ENCODE measurements at regions not wholly inside any gene's neighbourhood (a gene's known extent, or its start where the extent isn't known, plus 50 kb on each side); places are given as distances from the start of the nearest gene placed in this dataset.

DNA sequence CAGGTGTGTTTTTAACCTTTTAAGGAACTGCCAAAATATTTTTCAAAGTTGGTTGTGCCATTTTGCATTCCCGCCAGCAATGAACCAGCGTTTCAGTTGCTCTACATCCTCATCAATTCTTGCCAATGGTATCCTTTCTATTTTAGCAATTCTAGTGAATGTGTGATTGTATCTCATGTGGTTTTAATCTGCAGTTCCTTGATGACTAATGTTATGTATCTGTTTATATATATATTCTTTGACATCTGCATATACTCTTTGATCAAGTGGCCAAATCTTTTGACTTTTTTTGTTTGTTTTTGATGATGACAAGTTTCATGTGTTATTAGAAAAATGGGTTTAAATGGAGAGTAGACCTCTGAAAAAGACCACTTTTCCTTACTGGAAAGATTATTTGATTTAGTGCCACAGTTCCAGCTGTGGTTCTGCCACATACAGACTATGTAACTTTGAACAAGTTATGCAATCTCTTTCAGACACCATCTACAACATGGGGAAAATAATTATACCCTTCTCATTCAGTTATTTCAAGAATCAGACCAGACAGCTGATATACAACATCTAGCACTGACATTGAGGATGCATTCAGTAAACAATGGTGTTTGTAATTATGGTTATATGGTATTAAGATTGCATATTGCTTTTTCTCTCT, 146.3 kb upstream of the CNOT2 start:
- Histone ChIP-seq H3K9me3 (no peaks in the 10 kb centered on the region), H3K36me3 (no peaks in the 10 kb centered on the region), H3K27ac (no peak overlapping the region), H3K27me3 (no peaks in the 10 kb centered on the region), H3K4me1 (no peaks in the 10 kb centered on the region), H3K4me3 (no peak overlapping the region)
- 70% methylated on average over 2 of the region's 2 CpGs for WGBS, 2 donors
- no peak for TF ChIP-seq POLR2A (IDR thresholded peaks at IDR 0.05)
- TF ChIP-seq, protein P1, sequence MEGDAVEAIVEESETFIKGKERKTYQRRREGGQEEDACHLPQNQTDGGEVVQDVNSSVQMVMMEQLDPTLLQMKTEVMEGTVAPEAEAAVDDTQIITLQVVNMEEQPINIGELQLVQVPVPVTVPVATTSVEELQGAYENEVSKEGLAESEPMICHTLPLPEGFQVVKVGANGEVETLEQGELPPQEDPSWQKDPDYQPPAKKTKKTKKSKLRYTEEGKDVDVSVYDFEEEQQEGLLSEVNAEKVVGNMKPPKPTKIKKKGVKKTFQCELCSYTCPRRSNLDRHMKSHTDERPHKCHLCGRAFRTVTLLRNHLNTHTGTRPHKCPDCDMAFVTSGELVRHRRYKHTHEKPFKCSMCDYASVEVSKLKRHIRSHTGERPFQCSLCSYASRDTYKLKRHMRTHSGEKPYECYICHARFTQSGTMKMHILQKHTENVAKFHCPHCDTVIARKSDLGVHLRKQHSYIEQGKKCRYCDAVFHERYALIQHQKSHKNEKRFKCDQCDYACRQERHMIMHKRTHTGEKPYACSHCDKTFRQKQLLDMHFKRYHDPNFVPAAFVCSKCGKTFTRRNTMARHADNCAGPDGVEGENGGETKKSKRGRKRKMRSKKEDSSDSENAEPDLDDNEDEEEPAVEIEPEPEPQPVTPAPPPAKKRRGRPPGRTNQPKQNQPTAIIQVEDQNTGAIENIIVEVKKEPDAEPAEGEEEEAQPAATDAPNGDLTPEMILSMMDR (IDR thresholded peaks at IDR 0.05) = no peak
- intact Hi-C loops (cut with DNase I) = no loop called here
- DNase-seq = no peak

DNA sequence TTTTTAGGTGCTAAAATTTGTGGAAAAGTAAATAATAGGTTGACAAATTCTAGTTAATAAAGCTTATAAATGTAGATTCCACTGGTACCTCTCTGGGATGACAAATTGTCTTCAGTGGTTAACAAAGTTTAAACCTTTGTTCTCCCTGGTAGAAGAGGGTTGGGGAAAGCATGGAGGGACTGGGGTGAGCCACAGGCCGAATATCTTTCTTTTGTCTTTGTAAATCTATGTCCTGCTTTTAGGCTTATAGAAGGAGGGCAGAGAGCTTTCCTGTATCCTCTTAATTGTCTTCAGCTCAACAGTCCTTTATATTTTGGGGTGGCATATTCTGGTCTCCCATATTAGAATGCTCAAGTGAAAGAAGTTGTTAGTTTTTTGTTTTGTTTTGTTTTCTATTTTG, 142.2 kb upstream of the CNOT2 start:
- no peak for TF ChIP-seq POLR2A (IDR thresholded peaks at IDR 0.05)
- TF ChIP-seq, protein P1 (IDR thresholded peaks at IDR 0.05) = no peak
- 58 to 81% methylated on average over 1 of the region's 1 CpG for WGBS, 2 donors
- intact Hi-C loops (cut with DNase I) = no loop called here
- no peaks in the 10 kb centered on the region for H3K27me3 ChIP-seq
- no peak for DNase-seq
- no peak overlapping the region for H3K4me3 ChIP-seq
- no peak overlapping the region for H3K27ac ChIP-seq
- H3K9me3 ChIP-seq = no peaks in the 10 kb centered on the region
- H3K4me1 ChIP-seq = no peaks in the 10 kb centered on the region
- H3K36me3 ChIP-seq = no peaks in the 10 kb centered on the region

DNA sequence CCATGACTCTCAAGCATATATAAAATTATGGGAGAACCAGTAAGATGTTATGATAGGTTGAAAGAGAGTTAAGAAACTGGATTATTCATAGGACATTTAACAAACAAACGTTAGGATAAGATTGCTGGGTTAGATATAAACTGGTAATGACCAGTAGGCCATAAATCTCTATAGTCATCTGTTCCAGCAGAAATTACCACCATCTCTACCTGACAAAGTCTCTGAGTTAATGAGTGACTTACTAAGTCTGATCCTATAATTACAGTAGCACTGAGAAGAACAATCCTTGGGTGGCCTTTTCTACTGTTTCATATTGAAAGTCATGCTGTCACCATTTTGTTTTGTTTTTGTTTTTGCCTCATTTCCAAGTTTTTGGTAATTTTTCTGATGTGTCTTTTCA, 136.9 kb upstream of the CNOT2 start:
- 55 to 63% methylated on average over 1 of the region's 1 CpG for WGBS, 2 donors
- Histone ChIP-seq H3K27ac (no peak overlapping the region), H3K4me3 (no peak overlapping the region), H3K9me3 (peaks cover 0 to 23% (median 10%) of the 10 kb centered on the region in 3 donors), H3K4me1 (no peaks in the 10 kb centered on the region), H3K36me3 (no peaks in the 10 kb centered on the region), H3K27me3 (no peaks in the 10 kb centered on the region)
- intact Hi-C loops (cut with DNase I) = no loop called here
- no peak for DNase-seq
- no peak for TF ChIP-seq POLR2A (IDR thresholded peaks at IDR 0.05)

DNA sequence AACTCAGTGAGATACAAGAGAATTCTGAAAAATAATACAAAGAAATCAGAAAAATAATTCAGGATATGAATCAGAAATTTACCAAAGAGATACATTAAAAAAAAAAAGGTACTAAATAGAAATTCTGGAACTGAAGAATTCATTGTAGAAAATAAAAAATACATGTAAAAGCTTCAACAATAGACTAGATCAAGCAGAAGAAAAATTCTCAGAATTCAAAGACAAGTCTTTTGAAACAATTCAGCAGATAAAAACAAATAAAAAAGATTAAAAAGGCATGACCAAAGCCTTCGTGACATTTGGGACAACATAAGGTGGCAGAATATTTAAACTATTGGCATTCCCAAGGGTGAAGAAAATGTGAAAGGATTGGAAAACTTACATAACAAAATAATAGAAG, 133.1 kb upstream of the CNOT2 start:
- H3K27me3 ChIP-seq = no peaks in the 10 kb centered on the region
- H3K4me3 ChIP-seq = no peak overlapping the region
- H3K4me1 ChIP-seq = no peaks in the 10 kb centered on the region
- no peaks in the 10 kb centered on the region for H3K36me3 ChIP-seq
- H3K9me3 ChIP-seq = peaks cover 0 to 23% (median 10%) of the 10 kb centered on the region in 3 donors
- H3K27ac ChIP-seq = no peak overlapping the region
- intact Hi-C loops (cut with DNase I) = no loop called here
- 41 to 89% methylated on average over 1 of the region's 1 CpG for WGBS, 2 donors
- no peak for DNase-seq
- no peak for TF ChIP-seq POLR2A (IDR thresholded peaks at IDR 0.05)
- TF ChIP-seq, protein P1 (IDR thresholded peaks at IDR 0.05) = no peak

DNA sequence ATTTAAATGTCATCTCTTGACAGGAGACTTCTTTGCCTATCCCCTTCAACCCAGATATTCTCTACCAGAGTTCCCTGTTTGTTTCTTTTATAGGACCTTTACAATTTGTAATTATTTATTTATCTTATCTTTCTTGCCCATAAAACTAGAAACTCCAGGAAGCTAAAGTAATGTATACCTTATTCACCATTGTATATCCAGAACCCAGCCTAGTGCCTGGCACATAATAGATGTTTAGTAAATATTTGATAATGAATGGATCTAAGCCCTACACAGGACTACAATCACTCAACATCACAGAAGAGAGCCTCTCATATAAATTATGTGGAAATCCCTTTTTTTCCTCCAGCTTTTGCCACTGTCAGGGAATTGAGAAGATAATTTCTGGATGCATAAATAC, 125.6 kb upstream of the CNOT2 start:
- TF ChIP-seq, protein P1 (IDR thresholded peaks at IDR 0.05) = no peak
- no peak for TF ChIP-seq POLR2A (IDR thresholded peaks at IDR 0.05)
- Histone ChIP-seq H3K27me3 (no peaks in the 10 kb centered on the region), H3K9me3 (no peaks in the 10 kb centered on the region), H3K4me1 (no peaks in the 10 kb centered on the region), H3K36me3 (no peaks in the 10 kb centered on the region), H3K27ac (no peak overlapping the region), H3K4me3 (no peak overlapping the region)
- DNase-seq = no peak
- intact Hi-C loops (cut with DNase I) = no loop called here

DNA sequence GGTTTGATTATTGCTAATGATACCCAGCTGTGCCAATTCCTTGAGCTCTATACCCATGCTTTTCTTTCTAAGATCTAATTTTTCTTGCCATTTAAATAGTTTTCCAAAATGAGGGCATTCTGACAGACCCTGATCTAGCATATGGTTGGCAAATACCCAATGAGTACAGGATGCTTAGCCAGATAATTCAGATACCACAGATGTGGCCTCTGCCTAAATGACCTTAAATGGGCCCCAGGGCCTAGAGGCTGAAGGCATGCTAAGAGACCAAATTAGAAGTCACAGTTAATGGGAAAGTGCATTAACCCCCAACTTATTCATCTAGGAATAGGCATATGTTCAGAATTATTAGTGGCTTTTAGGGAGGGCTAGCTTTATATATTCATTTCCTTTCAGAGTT, 122.3 kb upstream of the CNOT2 start:
- Histone ChIP-seq H3K4me1 (no peaks in the 10 kb centered on the region), H3K27ac (no peak overlapping the region), H3K9me3 (no peaks in the 10 kb centered on the region), H3K4me3 (no peak overlapping the region), H3K27me3 (no peaks in the 10 kb centered on the region), H3K36me3 (no peaks in the 10 kb centered on the region)
- DNase-seq = no peak
- intact Hi-C loops (cut with DNase I) = no loop called here
- no peak for TF ChIP-seq POLR2A (IDR thresholded peaks at IDR 0.05)
- TF ChIP-seq, protein P1 (IDR thresholded peaks at IDR 0.05) = no peak
